Stimulated activated CD4-positive, alpha-beta T cell treated with anti-CD3 and anti-CD28 coated beads, Interleukin-12 subunit alpha, Interleukin-12 subunit beta, amount 100 ng/mL, for 48 hours (primary cell): ENCODE measurements at regions not wholly inside any gene's neighbourhood (a gene's known extent, or its start where the extent isn't known, plus 50 kb on each side); places are given as distances from the start of the nearest gene placed in this dataset.

Experiments
- DNase-seq, 3 donors: peaks; one replicate each; pipeline ENCODE4 v3.0.0-alpha.2; 2020; ENCODE audit warnings: low read depth in 2 of 3, low spot score in 1 of 3

GRCh38 chr1:56418151-56418631 lies 161.2 kb downstream of the PLPP3 start:
- DNase-seq, result no peak

- no peak for DNase-seq
Observed at GRCh38 chr1:56417646-56418045, 161.7 kb downstream of the PLPP3 start.

- no peak for DNase-seq
Observed at GRCh38 chr1:56416495-56416894, 162.9 kb downstream of the PLPP3 start.

- no peak for DNase-seq
Observed at GRCh38 chr1:56415720-56416119, 163.6 kb downstream of the PLPP3 start.

GRCh38 chr1:56415258-56415657 lies 164.1 kb downstream of the PLPP3 start:
- no peak for DNase-seq

GRCh38 chr1:56414728-56415224 lies 164.6 kb downstream of the PLPP3 start:
- no peak for DNase-seq

GRCh38 chr1:56413671-56414199 lies 165.6 kb downstream of the PLPP3 start:
- DNase-seq, result no peak

- no peak for DNase-seq
Observed at GRCh38 chr1:56411484-56412180, 167.7 kb downstream of the PLPP3 start.

- DNase-seq, result no peak
Observed at GRCh38 chr1:56411021-56411420, 168.3 kb downstream of the PLPP3 start.

- DNase-seq, result no peak
Observed at GRCh38 chr1:56410405-56410804, 169.0 kb downstream of the PLPP3 start.

- DNase-seq, result no peak
Observed at GRCh38 chr1:56409112-56409691, 170.2 kb downstream of the PLPP3 start.

GRCh38 chr1:56406821-56407220 lies 172.5 kb downstream of the PLPP3 start:
- no peak for DNase-seq

- no peak for DNase-seq
Observed at GRCh38 chr1:56404561-56405030, 174.8 kb downstream of the PLPP3 start.

- no peak for DNase-seq
Observed at GRCh38 chr1:56404066-56404465, 175.3 kb downstream of the PLPP3 start.

- no peak for DNase-seq
Observed at GRCh38 chr1:56403321-56403720, 176.0 kb downstream of the PLPP3 start.

- no peak for DNase-seq
Observed at GRCh38 chr1:56401191-56401590, 178.2 kb downstream of the PLPP3 start.

- DNase-seq, result no peak
Observed at GRCh38 chr1:56400526-56400925, 178.8 kb downstream of the PLPP3 start.

GRCh38 chr1:56399795-56400194 lies 179.6 kb downstream of the PLPP3 start:
- DNase-seq, result no peak

GRCh38 chr1:56399326-56399725 lies 180.0 kb downstream of the PLPP3 start:
- no peak for DNase-seq

GRCh38 chr1:56397811-56398231 lies 181.5 kb downstream of the PLPP3 start:
- no peak for DNase-seq

- no peak for DNase-seq
Observed at GRCh38 chr1:56397409-56397808, 182.0 kb downstream of the PLPP3 start.

GRCh38 chr1:56396581-56396980 lies 182.8 kb downstream of the PLPP3 start:
- DNase-seq, result no peak
